Stimulated activated naive CD4-positive, alpha-beta T cell treated with Interleukin-2 at 50 U/mL for 16 hours (primary cell): ENCODE measurements at regions not wholly inside any gene's neighbourhood (a gene's known extent, or its start where the extent isn't known, plus 50 kb on each side); places are given as distances from the start of the nearest gene placed in this dataset.
"Not testable (repeated sequence)": the region's sequence is repeated elsewhere in the genome, so short reads cannot be mapped to it uniquely, and the experiment has no call there.

ENCODE experiments used
- DNase-seq: peaks from one replicate; lab custom pipeline; 2025; lab: John Stamatoyannopoulos, UW

DNA sequence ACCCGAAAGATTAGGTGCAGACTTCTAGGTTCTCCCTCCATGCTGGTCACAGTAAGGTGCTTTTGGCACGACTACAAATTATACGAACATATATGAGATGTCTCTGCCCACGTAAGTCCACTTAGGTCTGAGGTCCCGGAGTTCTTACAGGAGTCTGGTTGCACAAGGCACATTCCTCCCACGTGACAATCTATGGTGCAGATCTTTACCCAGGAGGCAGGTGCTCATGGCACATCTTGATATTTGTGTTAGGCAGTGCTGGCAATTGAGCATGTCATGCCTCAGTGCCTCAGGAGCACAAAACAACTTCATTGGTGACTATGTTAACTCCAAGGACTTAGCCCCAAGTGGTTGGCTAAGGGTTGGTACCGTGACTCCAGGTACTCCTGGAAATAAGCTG is 92.0 kb upstream of the AMN1 start:
- DNase-seq: no peak

GRCh38 chr12:31819427-31819826 is 90.6 kb upstream of the AMN1 start:
- no peak for DNase-seq

DNA sequence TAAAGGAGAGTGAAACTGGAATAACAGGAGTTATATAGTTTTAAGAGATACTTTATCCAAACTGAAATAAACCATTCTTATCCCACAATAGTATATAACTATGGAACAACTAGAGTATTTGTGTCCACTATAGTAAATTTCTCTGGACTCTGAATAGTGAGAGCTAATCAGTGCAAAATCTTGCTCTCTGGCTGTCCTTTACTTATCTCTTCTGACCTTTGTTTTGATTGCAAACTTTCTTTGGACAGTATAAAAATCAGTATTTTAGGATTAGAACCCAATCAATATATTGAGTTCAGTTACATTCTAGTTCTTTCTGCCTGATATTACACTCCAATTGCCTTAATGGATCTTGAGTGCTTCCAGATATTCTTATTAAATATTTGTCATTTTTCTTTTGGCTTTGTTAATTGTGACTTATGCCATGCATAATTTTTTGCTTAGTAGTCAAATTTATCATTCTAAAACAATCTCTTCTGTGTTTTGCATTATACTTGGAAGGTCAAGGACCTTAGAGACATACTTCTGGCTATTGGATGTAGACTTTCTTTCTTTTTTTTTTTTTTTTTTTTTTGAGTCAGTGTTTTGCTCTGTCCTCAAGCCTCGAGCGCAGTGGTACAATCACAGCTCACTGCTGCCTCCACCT is 89.9 kb upstream of the AMN1 start:
- DNase-seq: no peak

- no peak for DNase-seq
Measured at GRCh38 chr12:31817120-31817519, 88.3 kb upstream of the AMN1 start.

GRCh38 chr12:31815096-31815495 is 86.3 kb upstream of the AMN1 start:
- DNase-seq: no peak

- no peak for DNase-seq
Measured at GRCh38 chr12:31813305-31813704, 84.5 kb upstream of the AMN1 start.

- no peak for DNase-seq
Measured at GRCh38 chr12:31807773-31808097, 78.9 kb upstream of the AMN1 start.

DNA sequence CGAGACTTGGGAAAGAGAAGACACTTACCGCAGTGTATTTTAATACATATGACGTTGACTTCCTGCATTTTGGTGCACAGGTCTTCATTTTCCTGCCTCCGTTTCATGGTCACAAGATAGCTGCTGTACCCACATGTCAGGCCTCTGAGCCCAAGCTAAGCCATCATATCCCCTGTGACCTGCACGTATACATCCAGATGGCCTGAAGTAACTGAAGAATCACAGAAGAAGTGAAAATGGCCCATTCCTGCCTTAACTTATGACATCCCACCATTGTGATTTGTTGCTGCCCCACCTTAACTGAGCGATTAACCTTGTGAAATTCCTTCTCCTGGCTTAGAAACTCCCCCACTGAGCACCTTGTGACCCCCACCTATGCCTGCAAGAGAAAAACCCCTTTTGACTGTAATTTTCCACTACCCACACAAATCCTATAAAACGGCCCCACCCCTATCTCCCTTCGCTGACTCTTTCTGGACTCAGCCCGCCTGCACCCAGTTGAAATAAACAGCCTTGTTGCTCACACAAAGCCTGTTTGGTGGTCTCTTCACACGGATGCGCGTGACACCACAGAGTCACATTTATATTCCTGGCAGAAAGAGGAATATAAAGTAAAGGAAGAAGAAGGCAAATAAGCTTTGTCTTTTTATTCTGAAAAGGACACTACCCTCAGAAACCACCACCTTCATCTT is 78.4 kb upstream of the AMN1 start:
- DNase-seq: not testable (repeated sequence)

GRCh38 chr12:31805681-31806080 is 76.9 kb upstream of the AMN1 start:
- DNase-seq: not testable (repeated sequence)

DNA sequence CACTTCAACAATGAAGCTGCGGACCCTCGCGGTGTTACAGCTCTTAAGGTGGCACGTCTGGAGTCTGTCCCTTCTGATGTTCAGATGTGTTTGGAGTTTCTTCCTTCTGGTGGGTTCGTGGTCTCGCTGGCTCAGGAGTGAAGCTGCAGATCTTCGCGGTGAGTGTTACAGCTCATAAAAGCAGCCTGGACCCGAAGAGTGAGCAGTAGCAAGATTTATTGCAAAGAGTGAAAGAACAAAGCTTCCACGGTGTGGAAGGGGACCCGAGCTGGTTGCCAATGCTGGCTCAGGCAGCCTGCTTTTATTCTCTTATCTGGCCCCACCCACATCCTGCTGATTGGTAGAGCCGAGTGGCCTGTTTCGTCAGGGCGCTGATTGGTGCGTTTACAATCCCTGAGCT is 75.9 kb upstream of the AMN1 start:
- not testable (repeated sequence) for DNase-seq

DNA sequence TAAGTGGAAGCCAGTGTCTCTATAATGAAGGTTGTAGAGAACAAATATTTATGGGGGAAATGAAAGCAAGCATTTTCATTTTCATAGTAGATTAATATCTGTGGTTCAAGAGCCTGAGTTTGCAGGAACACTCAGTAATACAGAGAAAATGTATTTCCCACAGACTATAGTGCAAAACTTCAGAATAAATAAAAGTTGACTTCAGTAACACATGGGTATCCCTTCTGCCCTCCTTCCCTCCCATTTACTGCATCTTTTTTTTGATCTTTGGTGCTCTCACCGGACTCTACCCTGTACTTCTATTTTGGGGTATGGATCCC is 75.3 kb upstream of the AMN1 start:
- DNase-seq: no peak

- no peak for DNase-seq
Measured at GRCh38 chr12:31803306-31804184, 74.7 kb upstream of the AMN1 start.

DNA sequence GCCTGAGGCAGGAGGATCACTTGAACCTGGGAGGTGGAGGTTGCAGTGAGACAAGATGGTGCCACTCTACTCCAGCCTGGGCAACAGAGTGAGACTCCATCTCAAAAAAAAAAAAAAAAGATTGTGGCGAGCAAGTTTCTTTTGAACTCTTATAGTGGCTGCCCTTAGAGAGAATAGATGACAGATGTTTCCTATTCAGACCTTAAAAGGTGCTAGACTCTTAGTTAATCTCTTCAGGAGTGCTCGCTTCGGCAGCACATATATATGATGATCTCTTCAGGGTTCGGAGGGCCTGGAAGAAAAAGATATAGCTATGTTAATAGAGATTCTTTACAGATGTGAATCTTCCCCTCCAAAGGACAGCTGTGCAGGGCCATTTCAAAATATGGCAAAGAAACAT is 73.1 kb upstream of the AMN1 start:
- no peak for DNase-seq

DNA sequence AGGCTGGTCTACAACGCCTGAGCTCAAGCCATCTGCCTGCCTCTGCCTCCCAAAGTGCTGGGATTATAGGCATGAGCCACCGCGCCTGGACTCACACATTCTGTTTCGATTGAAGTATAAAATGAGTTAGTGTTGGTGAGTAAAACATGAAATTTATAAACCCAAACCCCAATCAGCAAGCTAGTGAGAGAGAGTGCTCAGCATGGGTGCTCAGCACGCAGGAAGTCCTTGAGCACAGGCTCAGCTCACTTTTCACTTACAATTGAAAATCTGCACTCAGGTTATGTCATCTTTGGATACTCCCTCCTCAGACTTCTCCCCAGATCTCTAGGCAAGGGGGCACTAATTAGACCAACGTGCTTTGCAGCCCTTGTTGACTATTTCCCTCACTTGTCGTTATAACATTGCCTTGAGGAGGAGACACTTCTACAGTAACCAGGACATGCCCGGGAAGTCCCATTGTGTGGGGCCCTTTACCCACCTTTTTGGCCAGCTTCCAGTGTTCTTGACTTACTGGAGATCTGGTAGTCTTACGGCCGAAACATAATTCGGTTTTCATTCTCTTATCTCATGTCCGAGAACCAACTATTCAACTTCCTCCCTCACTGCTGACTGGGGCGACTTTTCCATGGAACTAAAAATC is 68.5 kb upstream of the AMN1 start:
- no peak for DNase-seq

DNA sequence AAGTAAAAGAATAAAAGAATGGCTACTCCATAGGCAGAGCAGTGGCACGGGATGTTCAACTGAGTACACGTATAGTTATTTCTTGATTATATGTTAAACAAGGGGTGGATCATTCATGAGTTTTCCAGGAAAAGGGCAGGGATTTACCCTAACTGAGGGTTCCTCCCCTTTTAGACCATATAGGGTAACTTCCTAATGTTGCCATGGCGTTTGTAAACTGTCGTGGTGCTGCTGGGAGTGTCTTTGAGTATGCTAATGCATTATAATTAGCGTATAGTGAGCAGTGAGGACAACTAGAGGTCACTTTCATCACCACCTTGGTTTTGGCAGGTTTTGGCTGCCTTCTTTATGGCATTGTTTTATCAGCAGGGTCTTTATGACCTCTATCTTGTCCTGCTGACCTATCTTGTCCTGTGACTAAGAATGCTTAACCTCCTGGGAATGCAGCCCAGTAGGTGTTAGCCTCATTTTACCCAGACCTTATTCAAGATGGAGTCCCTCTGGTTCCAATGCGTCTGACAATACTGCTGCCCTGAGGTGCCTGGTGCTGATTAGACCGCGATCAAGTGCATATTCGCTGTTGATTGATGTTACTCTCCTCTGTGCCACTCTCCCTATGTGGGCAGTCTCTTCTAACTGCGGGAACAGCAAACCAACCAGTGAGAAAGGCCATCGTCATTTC is 67.6 kb upstream of the AMN1 start:
- no peak for DNase-seq

- no peak for DNase-seq
Measured at GRCh38 chr12:31794745-31795144, 65.9 kb upstream of the AMN1 start.

DNA sequence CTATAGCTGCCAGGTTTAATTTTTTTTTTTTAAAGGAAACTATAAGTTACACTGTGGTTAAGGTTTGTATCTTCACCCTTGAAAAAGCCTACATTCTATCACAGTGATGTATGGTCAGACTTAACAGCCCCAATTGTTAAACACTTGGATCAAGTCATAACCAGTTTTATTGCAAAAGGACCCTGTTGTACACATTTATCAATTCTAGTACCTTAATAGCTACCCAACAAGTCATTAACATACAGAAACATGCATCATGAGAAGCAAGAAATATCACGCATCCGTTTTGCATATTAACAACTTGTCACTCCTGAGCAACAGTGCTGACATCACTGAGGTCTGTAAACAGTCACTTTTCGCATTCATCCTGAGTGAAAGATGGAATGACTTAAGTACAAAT is 62.4 kb upstream of the AMN1 start:
- DNase-seq: not testable (repeated sequence)

GRCh38 chr12:31790759-31791158 is 61.9 kb upstream of the AMN1 start:
- DNase-seq: no peak

- no peak for DNase-seq
Measured at GRCh38 chr12:31785318-31785717, 56.5 kb upstream of the AMN1 start.

DNA sequence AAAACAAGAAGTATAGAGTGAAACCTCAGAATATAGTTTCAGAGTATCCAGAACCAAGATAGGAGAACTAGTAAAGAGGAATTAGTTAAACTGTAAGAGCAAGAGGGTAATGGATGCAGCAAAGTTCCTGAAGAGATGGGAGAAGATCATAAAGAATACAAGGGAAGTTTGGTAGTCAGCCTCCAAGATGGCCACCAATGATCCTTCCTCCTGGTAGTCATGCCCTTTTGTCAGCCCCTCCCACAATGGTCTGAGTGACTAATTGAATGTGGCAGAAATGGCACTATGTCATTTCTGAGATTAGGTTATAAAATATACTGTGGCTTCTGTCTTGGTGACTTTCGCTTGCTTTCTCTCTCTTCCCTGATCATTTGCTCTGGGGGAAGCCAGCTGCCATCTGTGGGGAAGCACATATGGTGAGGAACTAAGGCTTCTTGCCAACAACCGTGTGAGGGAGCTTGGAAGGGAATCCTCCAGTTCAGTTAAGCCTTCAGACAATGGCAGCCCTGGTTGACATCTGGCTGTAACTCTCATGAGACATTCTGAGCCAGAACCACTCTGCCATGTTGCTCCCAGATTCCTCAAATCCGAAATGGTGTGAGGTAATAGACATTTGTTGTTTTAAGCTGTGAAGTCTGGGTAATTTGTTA is 55.3 kb upstream of the AMN1 start:
- DNase-seq: no peak

GRCh38 chr12:31783556-31783955 is 54.7 kb upstream of the AMN1 start:
- no peak for DNase-seq
